ENCODE measurements at regions not wholly inside any gene's neighbourhood (a gene's known extent, or its start where the extent isn't known, plus 50 kb on each side); places are given as distances from the start of the nearest gene placed in this dataset.

- H3K36me3 ChIP-seq (ENCODE audit: insufficient read depth, low read length), result no peaks in the 10 kb centered on the region
- no peak overlapping the region for H3K27ac ChIP-seq (ENCODE audit: low read depth, low read length)
- peak overlapping the region; percentile 62 for H3K4me3 ChIP-seq (ENCODE audit: insufficient read depth, low read length)
- H4K20me1 ChIP-seq (ENCODE audit: insufficient read depth, low read length), result no peaks in the 10 kb centered on the region
- peak; percentile 34 for DNase-seq (ENCODE audit: insufficient read length, low spot score, missing footprints)
- TF ChIP-seq CTCF (IDR thresholded peaks at IDR 0.05; ENCODE audit: extremely low read depth, low read depth, low read length), result no peak
- peaks cover 19% of the 10 kb centered on the region for H3K4me1 ChIP-seq (ENCODE audit: insufficient read depth, low read length)
- peak overlapping the region; percentile 89 for H3K4me2 ChIP-seq (ENCODE audit: insufficient read depth, low read length)
- H3K9me3 ChIP-seq (ENCODE audit: low read depth, low read length), result no peaks in the 10 kb centered on the region
- no peaks in the 10 kb centered on the region for H3K27me3 ChIP-seq (ENCODE audit: insufficient read depth, low read length)
- no peaks in the 10 kb centered on the region for H3K79me2 ChIP-seq (ENCODE audit: insufficient read depth, low read length)
- H2AFZ ChIP-seq (ENCODE audit: low read length), result peak overlapping the region; percentile 91
Measured at GRCh38 chr6:139474145-139475108, 100.0 kb upstream of the CITED2 start.

GRCh38 chr6:139473731-139474130 lies 99.3 kb upstream of the CITED2 start:
- peaks cover 19% of the 10 kb centered on the region for H3K4me1 ChIP-seq (ENCODE audit: insufficient read depth, low read length)
- no peak overlapping the region for H3K27ac ChIP-seq (ENCODE audit: low read depth, low read length)
- peak overlapping the region; percentile 91 for H2AFZ ChIP-seq (ENCODE audit: low read length)
- no peaks in the 10 kb centered on the region for H3K9me3 ChIP-seq (ENCODE audit: low read depth, low read length)
- no peaks in the 10 kb centered on the region for H4K20me1 ChIP-seq (ENCODE audit: insufficient read depth, low read length)
- H3K4me3 ChIP-seq (ENCODE audit: insufficient read depth, low read length), result peak overlapping the region; percentile 62
- DNase-seq (ENCODE audit: insufficient read length, low spot score, missing footprints), result no peak
- peak overlapping the region; percentile 89 for H3K4me2 ChIP-seq (ENCODE audit: insufficient read depth, low read length)
- no peak for TF ChIP-seq CTCF (IDR thresholded peaks at IDR 0.05; ENCODE audit: extremely low read depth, low read depth, low read length)
- no peaks in the 10 kb centered on the region for H3K79me2 ChIP-seq (ENCODE audit: insufficient read depth, low read length)
- H3K27me3 ChIP-seq (ENCODE audit: insufficient read depth, low read length), result no peaks in the 10 kb centered on the region
- H3K36me3 ChIP-seq (ENCODE audit: insufficient read depth, low read length), result no peaks in the 10 kb centered on the region

- H3K9me3 ChIP-seq (ENCODE audit: low read depth, low read length), result no peaks in the 10 kb centered on the region
- no peak for TF ChIP-seq CTCF (IDR thresholded peaks at IDR 0.05; ENCODE audit: extremely low read depth, low read depth, low read length)
- H3K4me2 ChIP-seq (ENCODE audit: insufficient read depth, low read length), result no peak overlapping the region
- no peak overlapping the region for H3K27ac ChIP-seq (ENCODE audit: low read depth, low read length)
- no peaks in the 10 kb centered on the region for H4K20me1 ChIP-seq (ENCODE audit: insufficient read depth, low read length)
- no peaks in the 10 kb centered on the region for H3K79me2 ChIP-seq (ENCODE audit: insufficient read depth, low read length)
- H3K4me1 ChIP-seq (ENCODE audit: insufficient read depth, low read length), result peaks cover 19% of the 10 kb centered on the region
- H3K36me3 ChIP-seq (ENCODE audit: insufficient read depth, low read length), result no peaks in the 10 kb centered on the region
- H2AFZ ChIP-seq (ENCODE audit: low read length), result no peak overlapping the region
- no peaks in the 10 kb centered on the region for H3K27me3 ChIP-seq (ENCODE audit: insufficient read depth, low read length)
- DNase-seq (ENCODE audit: insufficient read length, low spot score, missing footprints), result peak; percentile 32
- H3K4me3 ChIP-seq (ENCODE audit: insufficient read depth, low read length), result no peak overlapping the region
Measured at GRCh38 chr6:139473231-139473701, 98.8 kb upstream of the CITED2 start.

- no peaks in the 10 kb centered on the region for H3K9me3 ChIP-seq (ENCODE audit: low read depth, low read length)
- H3K4me1 ChIP-seq (ENCODE audit: insufficient read depth, low read length), result peaks cover 19% of the 10 kb centered on the region
- peak overlapping the region; percentile 13 for H2AFZ ChIP-seq (ENCODE audit: low read length)
- peak overlapping the region; percentile 46 for H3K27ac ChIP-seq (ENCODE audit: low read depth, low read length)
- no peaks in the 10 kb centered on the region for H3K36me3 ChIP-seq (ENCODE audit: insufficient read depth, low read length)
- no peaks in the 10 kb centered on the region for H3K27me3 ChIP-seq (ENCODE audit: insufficient read depth, low read length)
- no peaks in the 10 kb centered on the region for H3K79me2 ChIP-seq (ENCODE audit: insufficient read depth, low read length)
- no peak for TF ChIP-seq CTCF (IDR thresholded peaks at IDR 0.05; ENCODE audit: extremely low read depth, low read depth, low read length)
- H3K4me3 ChIP-seq (ENCODE audit: insufficient read depth, low read length), result no peak overlapping the region
- H3K4me2 ChIP-seq (ENCODE audit: insufficient read depth, low read length), result peak overlapping the region; percentile 5
- peak; percentile 27 for DNase-seq (ENCODE audit: insufficient read length, low spot score, missing footprints)
- no peaks in the 10 kb centered on the region for H4K20me1 ChIP-seq (ENCODE audit: insufficient read depth, low read length)
Measured at GRCh38 chr6:139472351-139473015, 98.0 kb upstream of the CITED2 start.
